AG04450 (cell line): ENCODE measurements at regions not wholly inside any gene's neighbourhood (a gene's known extent, or its start where the extent isn't known, plus 50 kb on each side); places are given as distances from the start of the nearest gene placed in this dataset.

Experiments
- CTCF ChIA-PET: fragments of 300-600, 350-600 bp; formaldehyde crosslinking; extraction: SDS; loops from one replicate; lab custom pipeline; 2022; ENCODE audit warnings: antibody characterized with exemption, inconsistent platforms; lab: Charles Lee
- POLR2A ChIA-PET: fragments of 350-600 bp; formaldehyde crosslinking; extraction: SDS; loops from one replicate; lab custom pipeline; 2021; ENCODE audit warnings: antibody characterized with exemption, inconsistent platforms; lab: Yijun Ruan, JAX
- DNase-seq: peaks from one replicate; pipeline ENCODE4 v3.0.0-alpha.2; 2011; ENCODE audit warnings: low read depth, low spot score
- H3K27ac ChIP-seq: one replicate; pipeline ENCODE4 v1.5.1; 2012; ENCODE audit warnings: low read depth, low read length, control low read depth
- H3K27me3 ChIP-seq: one replicate; pipeline ENCODE4 v1.6.0; 2012; ENCODE audit warnings: low read length; ENCODE audit not compliant: control insufficient read depth, insufficient read depth
- H3K4me3 ChIP-seq: 2 replicates; pipeline ENCODE4 v1.5.1; 2011; ENCODE audit warnings: mild to moderate bottlenecking, low read depth, low read length, control low read depth
- H3K9me3 ChIP-seq: 2 replicates; pipeline ENCODE4 v1.5.1; 2012; ENCODE audit warnings: low read length; ENCODE audit not compliant: control insufficient read depth, insufficient read depth
- TF ChIP-seq, protein P1 (sequence below): IDR thresholded peaks from 2 replicates; pipeline ENCODE4 v1.5.1; 2011; ENCODE audit warnings: low read depth, low read length, control low read depth, inconsistent platforms

- TF ChIP-seq, protein P1, sequence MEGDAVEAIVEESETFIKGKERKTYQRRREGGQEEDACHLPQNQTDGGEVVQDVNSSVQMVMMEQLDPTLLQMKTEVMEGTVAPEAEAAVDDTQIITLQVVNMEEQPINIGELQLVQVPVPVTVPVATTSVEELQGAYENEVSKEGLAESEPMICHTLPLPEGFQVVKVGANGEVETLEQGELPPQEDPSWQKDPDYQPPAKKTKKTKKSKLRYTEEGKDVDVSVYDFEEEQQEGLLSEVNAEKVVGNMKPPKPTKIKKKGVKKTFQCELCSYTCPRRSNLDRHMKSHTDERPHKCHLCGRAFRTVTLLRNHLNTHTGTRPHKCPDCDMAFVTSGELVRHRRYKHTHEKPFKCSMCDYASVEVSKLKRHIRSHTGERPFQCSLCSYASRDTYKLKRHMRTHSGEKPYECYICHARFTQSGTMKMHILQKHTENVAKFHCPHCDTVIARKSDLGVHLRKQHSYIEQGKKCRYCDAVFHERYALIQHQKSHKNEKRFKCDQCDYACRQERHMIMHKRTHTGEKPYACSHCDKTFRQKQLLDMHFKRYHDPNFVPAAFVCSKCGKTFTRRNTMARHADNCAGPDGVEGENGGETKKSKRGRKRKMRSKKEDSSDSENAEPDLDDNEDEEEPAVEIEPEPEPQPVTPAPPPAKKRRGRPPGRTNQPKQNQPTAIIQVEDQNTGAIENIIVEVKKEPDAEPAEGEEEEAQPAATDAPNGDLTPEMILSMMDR: peak; percentile 87
- Histone ChIP-seq H3K27ac (no peak overlapping the region), H3K9me3 (no peaks in the 10 kb centered on the region), H3K27me3 (peaks cover 5% of the 10 kb centered on the region), H3K4me3 (no peak overlapping the region)
- CTCF ChIA-PET: interaction anchor here (0.5 to 4.6 kb wide), 38 partner anchors 9 to 1512 kb away, joined by 3 to 54 read pairs (median 4); partner anchors contain the start of gene RFX3
- DNase-seq: peak; percentile 24
- POLR2A ChIA-PET: no interaction called here
Observed at GRCh38 chr9:4366591-4367330, 66.9 kb upstream of the GLIS3 start.

DNA sequence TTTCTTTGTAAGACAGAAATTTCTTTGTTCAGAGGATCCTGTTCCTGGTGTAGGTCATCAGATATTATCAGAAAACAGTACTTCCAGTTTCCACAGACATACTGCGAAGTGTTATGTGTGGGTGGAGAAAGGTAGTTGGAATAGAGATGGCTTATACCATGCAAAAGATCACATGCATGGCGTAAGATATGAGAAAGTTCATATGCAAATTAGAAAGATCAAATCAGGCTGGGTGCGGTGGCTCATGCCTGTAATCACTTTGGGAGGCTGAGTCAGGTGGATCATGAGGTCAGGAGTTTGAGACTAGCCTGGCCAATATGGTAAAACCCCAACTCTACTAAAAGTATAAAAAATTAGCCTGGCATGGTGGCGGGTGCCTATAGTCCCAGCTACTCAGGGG, 65.2 kb upstream of the GLIS3 start:
- ChIA-PET POLR2A (no interaction called here), CTCF (interaction anchor here (1.0 to 4.6 kb wide), 3 partner anchors 8 to 924 kb away, joined by 3 to 54 read pairs (median 7); no protein-coding TSS in a partner anchor)
- TF ChIP-seq, protein P1: no peak
- no peak for DNase-seq
- Histone ChIP-seq H3K27me3 (peaks cover 10% of the 10 kb centered on the region), H3K27ac (no peak overlapping the region), H3K9me3 (no peaks in the 10 kb centered on the region), H3K4me3 (no peak overlapping the region)

- POLR2A ChIA-PET: no interaction called here
- no peak for DNase-seq
- CTCF ChIA-PET: no interaction called here
- no peak overlapping the region for H3K4me3 ChIP-seq
- peaks cover 15% of the 10 kb centered on the region for H3K27me3 ChIP-seq
- no peaks in the 10 kb centered on the region for H3K9me3 ChIP-seq
- no peak overlapping the region for H3K27ac ChIP-seq
- TF ChIP-seq, protein P1: no peak
Observed at GRCh38 chr9:4362281-4362680, 62.4 kb upstream of the GLIS3 start.

GRCh38 chr9:4359016-4359415, 59.1 kb upstream of the GLIS3 start:
- no peak overlapping the region for H3K4me3 ChIP-seq
- H3K27me3 ChIP-seq: peaks cover 15% of the 10 kb centered on the region
- no peak for DNase-seq
- no peaks in the 10 kb centered on the region for H3K9me3 ChIP-seq
- H3K27ac ChIP-seq: no peak overlapping the region
- TF ChIP-seq, protein P1: no peak
- POLR2A ChIA-PET: no interaction called here
- CTCF ChIA-PET: no interaction called here

DNA sequence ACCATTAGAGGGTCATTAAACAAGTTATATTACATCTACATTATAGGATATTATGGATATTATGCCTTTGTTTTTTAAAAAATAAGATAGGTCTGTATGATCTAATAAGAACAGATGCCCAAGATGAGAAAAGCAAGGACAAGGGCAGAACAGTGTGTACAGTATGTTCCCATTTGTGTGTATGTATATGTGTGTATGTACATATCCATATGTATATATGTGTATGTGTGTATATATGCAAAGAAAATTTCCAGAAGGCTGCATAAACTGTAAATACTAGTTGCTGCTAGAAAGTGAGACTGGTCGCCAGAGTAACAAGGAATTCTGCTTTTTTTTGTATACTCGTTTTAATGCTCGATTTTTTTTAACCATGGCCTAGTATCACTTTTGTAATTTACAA, 58.1 kb upstream of the GLIS3 start:
- no peak overlapping the region for H3K4me3 ChIP-seq
- peaks cover 15% of the 10 kb centered on the region for H3K27me3 ChIP-seq
- ChIA-PET CTCF (interaction anchor here (1.5 kb wide), 1 partner anchor 8 kb away, joined by 7 read pairs; no protein-coding TSS in a partner anchor), POLR2A (no interaction called here)
- H3K9me3 ChIP-seq: no peaks in the 10 kb centered on the region
- TF ChIP-seq, protein P1: no peak
- DNase-seq: no peak
- no peak overlapping the region for H3K27ac ChIP-seq
